ENCODE measurements at regions not wholly inside any gene's neighbourhood (a gene's known extent, or its start where the extent isn't known, plus 50 kb on each side); places are given as distances from the start of the nearest gene placed in this dataset.

GRCh38 chr1:209104646-209105045, 478.9 kb upstream of the CAMK1G start:
- no peak for TF ChIP-seq ARNT (IDR thresholded peaks at IDR 0.05)
- no peak for TF ChIP-seq FOXA1 (IDR thresholded peaks at IDR 0.05)
- TF ChIP-seq ELF4 (IDR thresholded peaks at IDR 0.05), result no peak
- TF ChIP-seq SP1 (IDR thresholded peaks at IDR 0.05), result no peak
- no peak for TF ChIP-seq FOXM1 (IDR thresholded peaks at IDR 0.05; ENCODE audit: borderline replicate concordance)
- TF ChIP-seq SUZ12 (IDR thresholded peaks at IDR 0.05), result no peak
- no peak for TF ChIP-seq FOXK2 (IDR thresholded peaks at IDR 0.05)
- TF ChIP-seq BHLHE40 (IDR thresholded peaks at IDR 0.05; ENCODE audit: borderline replicate concordance), result no peak
- TF ChIP-seq HDGF (IDR thresholded peaks at IDR 0.05; ENCODE audit: borderline replicate concordance), result no peak
- no peak for TF ChIP-seq L3MBTL2 (conservative IDR thresholded peaks at IDR 0.05)
- TF ChIP-seq NFRKB (IDR thresholded peaks at IDR 0.05), result no peak
- TF ChIP-seq ZNF384 (IDR thresholded peaks at IDR 0.05), result no peak
- TF ChIP-seq PKNOX1 (IDR thresholded peaks at IDR 0.05), result no peak
- TF ChIP-seq TARDBP (IDR thresholded peaks at IDR 0.05), result no peak
